GM12874 (cell line): ENCODE measurements at regions not wholly inside any gene's neighbourhood (a gene's known extent, or its start where the extent isn't known, plus 50 kb on each side); places are given as distances from the start of the nearest gene placed in this dataset.

ENCODE experiments used
- CTCF ChIP-seq: IDR thresholded peaks from 2 replicates; pipeline ENCODE4 v1.5.1; 2011; ENCODE audit warnings: low read depth, mild to moderate bottlenecking, control low read depth, low read length, moderate library complexity; ENCODE audit not compliant: insufficient read depth

DNA sequence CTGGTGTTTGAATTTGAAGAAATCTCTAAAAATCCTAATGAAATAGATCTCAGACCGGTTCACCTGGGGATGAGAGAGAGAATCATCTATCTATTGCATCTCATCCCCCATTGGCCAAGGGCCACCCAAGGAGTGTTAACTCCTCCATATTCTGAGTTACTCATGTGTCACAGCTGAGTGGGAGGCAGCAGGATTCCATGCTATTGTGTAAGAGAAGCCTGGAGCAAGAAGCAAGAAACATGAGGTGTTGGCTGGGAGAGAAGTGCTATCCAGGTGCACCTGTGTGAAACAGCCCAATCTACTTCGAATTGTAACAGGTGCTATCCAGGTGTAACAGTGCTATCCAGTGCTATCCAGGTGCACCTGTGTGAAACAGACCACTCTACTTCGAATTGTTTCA is 150.3 kb upstream of the MAOA start:
- TF ChIP-seq CTCF, result no peak

DNA sequence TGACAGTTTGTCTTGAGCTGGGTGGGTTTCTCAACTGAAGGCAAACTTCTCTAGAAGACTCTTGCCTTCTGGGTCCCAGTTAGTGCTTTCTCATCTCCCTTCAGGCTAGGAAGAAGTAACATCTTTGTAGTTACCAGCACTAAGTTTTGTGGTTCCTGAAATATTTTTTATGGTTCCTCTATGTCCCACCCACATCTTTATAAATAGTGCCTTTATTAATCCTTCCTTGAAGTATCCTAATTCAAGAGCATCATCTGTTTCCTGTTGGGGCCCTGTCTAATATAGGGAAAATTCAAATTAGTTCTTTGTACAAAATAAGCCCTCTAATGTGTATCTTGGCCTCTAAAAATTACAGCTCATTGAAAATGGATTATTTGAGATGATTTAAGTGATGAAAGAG is 147.4 kb upstream of the MAOA start:
- no peak for TF ChIP-seq CTCF

GRCh38 chrX:43510209-43510608 is 145.9 kb upstream of the MAOA start:
- no peak for TF ChIP-seq CTCF

DNA sequence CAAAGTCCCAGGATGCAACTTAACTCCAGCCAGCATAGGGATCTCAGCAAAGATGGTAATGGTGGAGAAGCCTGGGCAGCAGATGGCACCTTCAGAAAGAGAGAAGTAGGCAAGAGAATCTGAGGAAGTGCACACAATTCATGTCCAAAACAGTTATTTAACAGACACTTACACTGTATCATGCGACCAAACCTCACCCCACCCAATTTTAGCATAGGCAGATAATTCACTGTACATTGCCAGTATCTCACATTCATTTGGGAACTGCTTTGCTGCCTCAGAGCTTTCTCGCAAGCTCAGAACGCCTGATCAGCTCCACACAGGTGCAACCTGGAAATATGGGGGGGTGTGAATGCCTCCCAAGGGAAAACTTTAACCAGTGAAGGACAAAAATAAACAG is 143.0 kb upstream of the MAOA start:
- no peak for TF ChIP-seq CTCF

DNA sequence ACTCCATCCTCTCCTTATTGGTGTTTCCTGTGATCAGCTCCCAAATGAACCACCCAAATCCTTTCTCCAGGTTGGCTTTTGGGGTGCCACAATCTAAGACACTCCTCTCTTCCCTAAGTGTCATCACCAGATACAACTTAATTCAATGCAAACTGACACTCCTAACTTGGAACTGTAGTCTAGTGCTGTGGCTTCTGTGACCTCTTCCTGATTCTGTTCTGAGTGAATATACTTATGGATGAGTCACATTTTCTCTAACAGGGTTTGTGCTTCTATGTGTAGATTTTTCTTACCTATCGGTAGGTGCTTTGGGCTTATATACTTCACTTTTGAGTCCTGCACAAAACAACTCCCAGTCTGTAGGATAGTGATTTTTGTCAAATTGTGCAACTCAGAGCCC is 141.3 kb upstream of the MAOA start:
- TF ChIP-seq CTCF, result no peak

DNA sequence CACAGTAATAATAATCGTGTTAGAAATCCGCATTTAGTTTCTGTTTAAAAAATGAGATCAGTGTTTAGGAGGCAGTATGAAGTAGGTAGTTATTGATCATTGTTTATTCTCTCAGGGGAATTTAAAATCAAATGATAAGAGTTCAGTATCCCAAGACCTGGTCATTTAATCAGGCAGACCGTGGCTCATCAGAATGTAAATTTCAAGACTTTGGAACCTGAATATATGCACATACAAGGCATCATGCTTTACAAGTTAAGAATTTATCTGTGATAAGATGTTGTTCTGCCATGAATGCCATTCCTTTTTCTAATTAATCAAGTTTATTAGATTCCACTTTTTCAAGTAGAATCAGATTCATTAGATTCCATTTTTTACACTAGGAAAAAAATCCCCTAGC is 133.5 kb upstream of the MAOA start:
- TF ChIP-seq CTCF, result no peak

- TF ChIP-seq CTCF, result no peak
Observed at GRCh38 chrX:43525901-43526610, 130.0 kb upstream of the MAOA start.
